Tibial nerve (tissue), 4 donors: ENCODE measurements at regions not wholly inside any gene's neighbourhood (a gene's known extent, or its start where the extent isn't known, plus 50 kb on each side); places are given as distances from the start of the nearest gene placed in this dataset.
"Not testable (repeated sequence)": the region's sequence is repeated elsewhere in the genome, so short reads cannot be mapped to it uniquely, and the experiment has no call there.

Experiments used
- DNase-seq, 2 donors: peaks; one replicate each; pipeline ENCODE4 v3.0.0-alpha.2; 2019; ENCODE audit warnings: low spot score in 2 of 2
- H3K27ac ChIP-seq, 4 donors: fragments of 200-600 bp; sonication (generic) in 3 of 4; one replicate each; pipeline ENCODE4 v1.5.1; 2017 to 2019; ENCODE audit warnings: mild to moderate bottlenecking in 1 of 4
- H3K27me3 ChIP-seq, 2 donors: fragments of 200-600 bp; sonication (generic) in 1 of 2; one replicate each; pipeline versions ENCODE4 v1.5.1 to v1.6.0; 2017 to 2019
- H3K36me3 ChIP-seq, 3 donors: fragments of 200-600 bp; sonication (generic); one replicate each; pipeline ENCODE4 v1.5.1; 2018 to 2019
- H3K4me1 ChIP-seq, 4 donors: fragments of 200-600 bp; sonication (generic) in 3 of 4; one replicate each; pipeline ENCODE4 v1.5.1; 2017 to 2019
- H3K4me3 ChIP-seq, 4 donors: fragments of 200-600 bp; sonication (generic) in 3 of 4; one replicate each; pipeline ENCODE4 v1.5.1; 2017 to 2019; ENCODE audit warnings: mild to moderate bottlenecking in 1 of 4, moderate library complexity in 1 of 4
- H3K9me3 ChIP-seq, 4 donors: fragments of 200-600 bp; sonication (generic) in 3 of 4; one replicate each; pipeline ENCODE4 v1.5.1; 2017 to 2019
- EP300 ChIP-seq, 2 donors: sonication (generic); formaldehyde crosslinking; IDR thresholded peaks; one replicate each; pipeline ENCODE4 v1.6.1; 2017; ENCODE audit warnings: antibody characterized with exemption in 2 of 2, mild to moderate bottlenecking in 1 of 2
- POLR2A ChIP-seq, 2 donors: fragments of 450-650 bp; IDR thresholded peaks; one replicate each; pipeline ENCODE4 v1.6.1; 2017; ENCODE audit warnings: antibody characterized with exemption in 2 of 2, mild to moderate bottlenecking in 2 of 2, moderate library complexity in 2 of 2
- WGBS, 2 donors: methylation state at CpG; one replicate each; pipeline ENCODE4 v1.1.5; 2018; 5-methylcytosine and 5-hydroxymethylcytosine counted together
- TF ChIP-seq, protein P1 (sequence below), 5 experiments: fragments of 200-600 bp in 3 of 5; fragments of 450-650 bp in 2 of 5; sonication (generic) in 3 of 5; IDR thresholded peaks; one replicate each; pipeline ENCODE4 v1.5.1; 2016 to 2019; ENCODE audit warnings: antibody characterized with exemption in 5 of 5, mild to moderate bottlenecking in 3 of 5, moderate library complexity in 2 of 5

GRCh38 chr9:87421734-87422133 lies 75.9 kb upstream of the DAPK1 start:
- WGBS, 2 donors: 88 to 89% methylated on average over 3 of the region's 3 CpGs
- Histone ChIP-seq H3K4me1 (no peaks in the 10 kb centered on the region), H3K36me3 (no peaks in the 10 kb centered on the region), H3K27ac (no peak overlapping the region), H3K9me3 (peaks cover 0 to 18% (median 0%) of the 10 kb centered on the region in 4 donors), H3K4me3 (no peak overlapping the region), H3K27me3 (no peaks in the 10 kb centered on the region)
- no peak for DNase-seq
- TF ChIP-seq, protein P1, sequence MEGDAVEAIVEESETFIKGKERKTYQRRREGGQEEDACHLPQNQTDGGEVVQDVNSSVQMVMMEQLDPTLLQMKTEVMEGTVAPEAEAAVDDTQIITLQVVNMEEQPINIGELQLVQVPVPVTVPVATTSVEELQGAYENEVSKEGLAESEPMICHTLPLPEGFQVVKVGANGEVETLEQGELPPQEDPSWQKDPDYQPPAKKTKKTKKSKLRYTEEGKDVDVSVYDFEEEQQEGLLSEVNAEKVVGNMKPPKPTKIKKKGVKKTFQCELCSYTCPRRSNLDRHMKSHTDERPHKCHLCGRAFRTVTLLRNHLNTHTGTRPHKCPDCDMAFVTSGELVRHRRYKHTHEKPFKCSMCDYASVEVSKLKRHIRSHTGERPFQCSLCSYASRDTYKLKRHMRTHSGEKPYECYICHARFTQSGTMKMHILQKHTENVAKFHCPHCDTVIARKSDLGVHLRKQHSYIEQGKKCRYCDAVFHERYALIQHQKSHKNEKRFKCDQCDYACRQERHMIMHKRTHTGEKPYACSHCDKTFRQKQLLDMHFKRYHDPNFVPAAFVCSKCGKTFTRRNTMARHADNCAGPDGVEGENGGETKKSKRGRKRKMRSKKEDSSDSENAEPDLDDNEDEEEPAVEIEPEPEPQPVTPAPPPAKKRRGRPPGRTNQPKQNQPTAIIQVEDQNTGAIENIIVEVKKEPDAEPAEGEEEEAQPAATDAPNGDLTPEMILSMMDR (IDR thresholded peaks at IDR 0.05): no peak

GRCh38 chr9:87422999-87423398 lies 74.7 kb upstream of the DAPK1 start:
- 76 to 86% methylated on average over 1 of the region's 1 CpG for WGBS, 2 donors
- no peaks in the 10 kb centered on the region for H3K27me3 ChIP-seq
- no peaks in the 10 kb centered on the region for H3K4me1 ChIP-seq
- no peak for DNase-seq
- H3K36me3 ChIP-seq: no peaks in the 10 kb centered on the region
- TF ChIP-seq EP300 (IDR thresholded peaks at IDR 0.05): no peak
- TF ChIP-seq, protein P1 (IDR thresholded peaks at IDR 0.05): no peak
- no peak for TF ChIP-seq POLR2A (IDR thresholded peaks at IDR 0.05)
- H3K27ac ChIP-seq: no peak overlapping the region
- peaks cover 0 to 18% (median 0%) of the 10 kb centered on the region in 4 donors for H3K9me3 ChIP-seq
- no peak overlapping the region for H3K4me3 ChIP-seq

DNA sequence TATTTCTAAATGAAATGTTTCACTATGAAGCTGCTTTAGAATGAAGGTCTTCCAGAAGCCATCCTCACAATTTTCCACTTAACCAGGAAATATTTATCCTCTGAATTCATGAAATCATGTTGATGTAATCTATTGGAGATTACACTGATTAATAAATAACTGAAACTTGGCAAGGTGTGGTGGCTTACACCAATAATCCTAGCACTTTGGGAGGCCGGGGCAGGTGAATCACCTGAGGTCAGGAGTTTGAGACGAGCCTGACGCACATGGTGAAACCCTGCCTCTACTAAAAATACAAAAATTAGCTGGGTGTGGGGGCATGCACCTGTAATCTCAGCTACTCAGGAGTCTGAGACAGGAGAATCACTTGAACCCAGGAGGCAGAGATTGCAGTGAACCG lies 73.8 kb upstream of the DAPK1 start:
- 82% methylated on average over 4 of the region's 4 CpGs for WGBS, 2 donors
- H3K9me3 ChIP-seq: peaks cover 0 to 18% (median 0%) of the 10 kb centered on the region in 4 donors
- DNase-seq, H3K27me3 ChIP-seq, H3K27ac ChIP-seq, H3K36me3 ChIP-seq, H3K4me1 ChIP-seq, H3K4me3 ChIP-seq: not testable (repeated sequence)

GRCh38 chr9:87425202-87425601 lies 72.5 kb upstream of the DAPK1 start:
- Histone ChIP-seq H3K36me3 (no peaks in the 10 kb centered on the region), H3K27me3 (no peaks in the 10 kb centered on the region), H3K4me3 (no peak overlapping the region), H3K9me3 (peaks cover 0 to 18% (median 0%) of the 10 kb centered on the region in 4 donors), H3K4me1 (no peaks in the 10 kb centered on the region), H3K27ac (no peak overlapping the region)
- WGBS, 2 donors: 81 to 92% methylated on average over 2 of the region's 2 CpGs
- TF ChIP-seq, protein P1 (IDR thresholded peaks at IDR 0.05): no peak
- TF ChIP-seq POLR2A (IDR thresholded peaks at IDR 0.05): no peak
- no peak for TF ChIP-seq EP300 (IDR thresholded peaks at IDR 0.05)
- DNase-seq: no peak

DNA sequence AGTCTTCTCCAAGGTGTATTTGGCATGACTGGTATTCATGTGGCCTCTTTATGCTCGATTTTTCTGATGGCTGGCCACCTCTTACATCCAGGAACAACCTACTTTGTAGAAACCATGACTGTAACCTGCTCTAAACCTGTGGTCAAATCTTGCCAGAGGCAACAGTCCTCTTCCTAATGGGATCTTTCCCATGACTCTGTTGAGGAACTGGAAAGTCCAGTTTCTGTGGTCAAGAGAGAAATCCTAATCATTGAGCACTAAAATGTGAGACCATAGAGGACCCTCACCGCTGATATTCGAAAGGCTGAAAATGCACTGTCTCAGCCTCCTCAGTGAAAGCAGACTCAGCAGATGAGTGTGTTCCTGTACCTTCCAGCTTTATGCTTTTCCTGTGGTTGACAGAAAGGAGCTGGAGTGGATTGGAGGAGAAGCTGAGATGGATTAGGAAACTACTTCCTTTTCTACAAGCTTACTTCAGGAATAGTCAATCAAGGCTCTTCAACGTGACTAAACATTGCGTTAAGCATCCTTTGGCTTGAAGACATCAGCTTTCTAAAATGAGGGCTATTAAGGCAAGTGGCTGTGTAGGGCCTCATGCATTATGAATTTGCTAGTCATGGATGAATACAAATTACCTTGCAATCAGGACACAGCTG lies 69.7 kb upstream of the DAPK1 start:
- no peaks in the 10 kb centered on the region for H3K4me1 ChIP-seq
- DNase-seq: no peak
- H3K36me3 ChIP-seq: no peaks in the 10 kb centered on the region
- 83% methylated on average over 5 of the region's 5 CpGs for WGBS, 2 donors
- TF ChIP-seq, protein P1 (IDR thresholded peaks at IDR 0.05): no peak
- TF ChIP-seq EP300 (IDR thresholded peaks at IDR 0.05) (no peak), POLR2A (IDR thresholded peaks at IDR 0.05) (no peak)
- no peaks in the 10 kb centered on the region for H3K27me3 ChIP-seq
- no peak overlapping the region for H3K4me3 ChIP-seq
- H3K9me3 ChIP-seq: peaks cover 0 to 18% (median 0%) of the 10 kb centered on the region in 4 donors
- H3K27ac ChIP-seq: no peak overlapping the region

GRCh38 chr9:87428659-87429058 lies 69.0 kb upstream of the DAPK1 start:
- TF ChIP-seq EP300 (IDR thresholded peaks at IDR 0.05) (no peak), POLR2A (IDR thresholded peaks at IDR 0.05) (no peak)
- TF ChIP-seq, protein P1 (IDR thresholded peaks at IDR 0.05): no peak
- peaks cover 0 to 18% (median 0%) of the 10 kb centered on the region in 4 donors for H3K9me3 ChIP-seq
- WGBS, 2 donors: 56 to 60% methylated on average over 3 of the region's 3 CpGs

More at GRCh38 chr9:87428659-87429058, 69.0 kb upstream of the DAPK1 start:
- Histone ChIP-seq H3K4me3 (no peak overlapping the region), H3K27ac (no peak overlapping the region), H3K36me3 (no peaks in the 10 kb centered on the region), H3K4me1 (no peaks in the 10 kb centered on the region), H3K27me3 (no peaks in the 10 kb centered on the region)
- DNase-seq: no peak
